Lower lobe of right lung (tissue), 2 donors: ENCODE measurements at regions not wholly inside any gene's neighbourhood (a gene's known extent, or its start where the extent isn't known, plus 50 kb on each side); places are given as distances from the start of the nearest gene placed in this dataset.

Source experiments
- ATAC-seq, 2 donors: fragments of 200-7000 bp; cut with Tn5 transposase; one replicate each; pipeline ENCODE4 v1.9.1; 2020 to 2022; ENCODE audit warnings: mild to moderate bottlenecking in 2 of 2, moderate library complexity in 2 of 2
- DNase-seq: peaks from one replicate; pipeline ENCODE4 v3.0.0-alpha.2; 2020
- H3K27ac ChIP-seq: fragments of 200-600 bp; one replicate; pipeline ENCODE4 v1.8.0; 2022
- H3K27me3 ChIP-seq: fragments of 200-600 bp; one replicate; pipeline ENCODE4 v1.8.0; 2022; ENCODE audit warnings: low read depth
- H3K36me3 ChIP-seq: fragments of 200-600 bp; one replicate; pipeline ENCODE4 v1.8.0; 2022; ENCODE audit warnings: mild to moderate bottlenecking
- H3K4me1 ChIP-seq: fragments of 200-600 bp; one replicate; pipeline ENCODE4 v1.8.0; 2022
- H3K4me3 ChIP-seq: fragments of 200-600 bp; one replicate; pipeline ENCODE4 v1.8.0; 2022; ENCODE audit warnings: mild to moderate bottlenecking
- H3K9me3 ChIP-seq: fragments of 200-600 bp; one replicate; pipeline ENCODE4 v1.8.0; 2022
- intact Hi-C: fragments of 100-400 bp; cut with DNase I; formaldehyde crosslinking; loops from one replicate; pipeline ENCODE4 v1.11.0; 2022
- TF ChIP-seq, protein P1 (sequence below): fragments of 200-600 bp; IDR thresholded peaks from one replicate; pipeline ENCODE4 v1.8.0; 2022; ENCODE audit warnings: antibody characterized with exemption, mild to moderate bottlenecking
- donor health status: DM: no; HTN: yes; CAD: no; lungs with severe emphysema.

GRCh38 chr2:140154706-140155105 lies 1374.5 kb upstream of the NXPH2 start:
- Histone ChIP-seq H3K27me3 (no peaks in the 10 kb centered on the region), H3K9me3 (no peaks in the 10 kb centered on the region), H3K36me3 (no peaks in the 10 kb centered on the region), H3K4me3 (no peak overlapping the region), H3K27ac (no peak overlapping the region), H3K4me1 (no peaks in the 10 kb centered on the region)
- DNase-seq (no peak), ATAC-seq (no peak)
- intact Hi-C loops, result no loop called here
- TF ChIP-seq, protein P1, sequence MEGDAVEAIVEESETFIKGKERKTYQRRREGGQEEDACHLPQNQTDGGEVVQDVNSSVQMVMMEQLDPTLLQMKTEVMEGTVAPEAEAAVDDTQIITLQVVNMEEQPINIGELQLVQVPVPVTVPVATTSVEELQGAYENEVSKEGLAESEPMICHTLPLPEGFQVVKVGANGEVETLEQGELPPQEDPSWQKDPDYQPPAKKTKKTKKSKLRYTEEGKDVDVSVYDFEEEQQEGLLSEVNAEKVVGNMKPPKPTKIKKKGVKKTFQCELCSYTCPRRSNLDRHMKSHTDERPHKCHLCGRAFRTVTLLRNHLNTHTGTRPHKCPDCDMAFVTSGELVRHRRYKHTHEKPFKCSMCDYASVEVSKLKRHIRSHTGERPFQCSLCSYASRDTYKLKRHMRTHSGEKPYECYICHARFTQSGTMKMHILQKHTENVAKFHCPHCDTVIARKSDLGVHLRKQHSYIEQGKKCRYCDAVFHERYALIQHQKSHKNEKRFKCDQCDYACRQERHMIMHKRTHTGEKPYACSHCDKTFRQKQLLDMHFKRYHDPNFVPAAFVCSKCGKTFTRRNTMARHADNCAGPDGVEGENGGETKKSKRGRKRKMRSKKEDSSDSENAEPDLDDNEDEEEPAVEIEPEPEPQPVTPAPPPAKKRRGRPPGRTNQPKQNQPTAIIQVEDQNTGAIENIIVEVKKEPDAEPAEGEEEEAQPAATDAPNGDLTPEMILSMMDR, result no peak

DNA sequence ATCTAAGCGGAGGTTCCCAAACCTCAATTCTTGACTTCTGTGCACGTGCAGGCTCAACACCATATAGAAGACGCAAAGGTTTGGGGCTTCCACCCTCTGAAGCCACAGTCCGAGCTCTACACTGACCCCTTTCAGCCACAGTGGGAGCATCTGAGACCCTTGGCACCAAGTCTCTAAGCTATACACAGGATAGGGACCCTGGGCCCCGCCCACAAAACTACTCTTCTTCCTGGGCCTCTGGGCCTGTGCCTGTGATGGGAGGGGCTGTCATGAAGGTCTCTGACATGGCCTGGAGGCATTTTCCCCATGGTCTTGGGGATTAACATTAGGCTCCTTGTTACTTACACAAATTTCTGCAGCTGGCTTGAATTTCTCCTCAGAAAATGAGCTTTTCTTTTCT lies 1374.1 kb upstream of the NXPH2 start:
- H3K4me3 ChIP-seq, result no peak overlapping the region
- DNase-seq, result no peak
- no peaks in the 10 kb centered on the region for H3K36me3 ChIP-seq
- H3K4me1 ChIP-seq, result no peaks in the 10 kb centered on the region
- no peak overlapping the region for H3K27ac ChIP-seq
- TF ChIP-seq, protein P1, result no peak
- no peaks in the 10 kb centered on the region for H3K27me3 ChIP-seq
- ATAC-seq, result no peak
- H3K9me3 ChIP-seq, result no peaks in the 10 kb centered on the region
- intact Hi-C loops, result no loop called here

DNA sequence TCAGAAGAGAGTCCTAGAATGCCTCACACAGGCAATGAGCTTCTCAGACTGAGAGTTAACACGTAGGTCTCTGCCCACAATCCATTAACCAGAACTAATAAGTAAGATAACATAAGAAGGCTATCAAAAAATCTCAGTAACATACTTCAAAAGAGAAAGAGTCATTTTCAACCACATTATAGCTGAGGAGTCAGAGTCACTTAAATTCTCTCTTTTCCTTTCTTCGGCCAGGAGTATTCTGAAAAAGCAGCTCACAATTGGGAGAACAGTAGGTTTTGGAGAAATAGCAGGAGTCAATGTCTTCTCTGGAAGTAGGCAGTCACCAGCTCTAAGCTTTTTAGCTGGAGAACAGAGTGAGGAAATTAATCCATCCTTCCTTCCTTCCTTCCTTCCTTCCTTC lies 1364.4 kb upstream of the NXPH2 start:
- Histone ChIP-seq H3K4me1 (no peaks in the 10 kb centered on the region), H3K9me3 (no peaks in the 10 kb centered on the region), H3K27me3 (no peaks in the 10 kb centered on the region), H3K27ac (no peak overlapping the region), H3K36me3 (no peaks in the 10 kb centered on the region), H3K4me3 (no peak overlapping the region)
- TF ChIP-seq, protein P1, result no peak
- ATAC-seq (no peak), DNase-seq (no peak)
- intact Hi-C loops, result no loop called here

DNA sequence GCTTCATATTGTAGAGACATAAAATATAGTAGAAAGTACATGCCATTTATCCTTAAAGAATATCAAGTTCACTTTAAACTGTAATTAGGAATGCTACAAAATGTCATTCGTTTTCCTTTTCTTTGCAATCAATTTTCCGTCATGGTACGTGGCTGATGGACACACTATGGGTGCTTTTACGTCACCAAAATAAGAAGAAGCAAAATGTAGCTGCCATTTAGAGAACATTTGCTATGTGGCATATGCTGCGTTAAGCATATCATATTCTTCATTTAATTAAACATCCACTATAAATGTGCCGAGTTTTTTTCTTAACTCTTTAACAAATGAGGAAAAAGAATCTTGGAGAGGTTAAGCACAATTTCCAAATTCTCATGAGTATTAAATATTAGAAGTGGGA lies 1358.5 kb upstream of the NXPH2 start:
- Histone ChIP-seq H3K4me1 (no peaks in the 10 kb centered on the region), H3K36me3 (no peaks in the 10 kb centered on the region), H3K27ac (no peak overlapping the region), H3K27me3 (no peaks in the 10 kb centered on the region), H3K9me3 (no peaks in the 10 kb centered on the region), H3K4me3 (no peak overlapping the region)
- TF ChIP-seq, protein P1, result no peak
- ATAC-seq (no peak), DNase-seq (no peak)
- intact Hi-C loops, result no loop called here

- Histone ChIP-seq H3K4me3 (no peak overlapping the region), H3K27me3 (no peaks in the 10 kb centered on the region), H3K4me1 (no peaks in the 10 kb centered on the region), H3K36me3 (no peaks in the 10 kb centered on the region), H3K27ac (no peak overlapping the region), H3K9me3 (no peaks in the 10 kb centered on the region)
- TF ChIP-seq, protein P1, result no peak
- intact Hi-C loops, result no loop called here
- ATAC-seq (no peak), DNase-seq (no peak)
Observed at GRCh38 chr2:140136861-140137260, 1356.7 kb upstream of the NXPH2 start.

DNA sequence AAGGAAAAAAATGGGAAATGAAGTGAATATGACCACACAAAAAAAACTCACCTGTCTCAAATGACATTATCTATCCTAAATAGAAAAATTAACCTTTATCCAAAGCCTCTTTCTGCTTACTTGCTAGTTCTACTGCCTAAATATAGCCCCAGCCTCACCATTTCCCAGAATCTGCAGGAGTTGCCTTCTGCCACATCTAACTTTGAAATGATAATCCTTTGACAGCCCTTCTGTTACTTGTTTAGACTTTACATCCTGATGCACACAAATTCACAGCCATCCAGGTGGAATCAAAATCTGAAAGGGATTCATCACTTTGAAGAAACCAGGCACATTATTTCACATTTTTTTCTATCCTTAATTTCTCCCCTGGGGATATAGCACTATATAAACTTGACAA lies 1356.2 kb upstream of the NXPH2 start:
- Histone ChIP-seq H3K27ac (no peak overlapping the region), H3K4me1 (no peaks in the 10 kb centered on the region), H3K9me3 (no peaks in the 10 kb centered on the region), H3K27me3 (no peaks in the 10 kb centered on the region), H3K36me3 (no peaks in the 10 kb centered on the region), H3K4me3 (no peak overlapping the region)
- intact Hi-C loops, result no loop called here
- ATAC-seq (no peak), DNase-seq (no peak)
- TF ChIP-seq, protein P1, result no peak
